ENCODE measurements at regions not wholly inside any gene's neighbourhood (a gene's known extent, or its start where the extent isn't known, plus 50 kb on each side); places are given as distances from the start of the nearest gene placed in this dataset.

DNA sequence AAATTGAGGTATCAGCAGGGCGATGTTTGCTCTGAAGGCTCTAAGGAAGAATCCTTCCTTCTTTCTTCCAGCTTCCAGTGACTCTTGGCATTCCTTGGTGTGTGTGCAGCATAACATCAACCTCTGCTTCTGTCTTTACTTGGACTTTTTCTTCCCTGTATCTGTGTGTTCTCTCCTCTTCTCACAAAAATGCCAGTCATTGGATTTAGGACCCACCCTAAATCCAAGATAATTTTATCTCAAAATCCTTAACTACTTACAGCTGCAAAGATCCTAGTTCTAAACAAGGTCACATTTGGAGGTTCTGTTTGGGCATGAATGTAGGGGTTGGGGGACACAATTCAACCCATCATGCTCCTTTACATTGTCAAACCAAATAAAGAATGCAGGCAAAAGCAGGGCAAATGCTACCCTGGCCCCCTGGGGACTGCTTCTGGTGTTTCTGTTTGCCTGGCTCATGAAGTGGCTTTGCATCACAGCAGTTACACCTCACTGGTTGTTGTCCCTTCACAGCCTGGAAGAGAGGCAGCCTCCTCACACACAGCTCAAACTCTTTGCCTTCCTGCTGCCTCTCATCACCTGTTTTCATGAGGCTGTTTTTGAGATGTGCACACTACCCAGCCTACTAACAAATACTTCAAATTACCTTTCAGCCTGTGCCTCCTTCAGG is 64.8 kb upstream of the PLCXD3 start:
- H3K27ac ChIP-seq (ENCODE audit: extremely low read length, insufficient read depth, low read length) = no peak overlapping the region
- no peak overlapping the region for H3K9ac ChIP-seq (ENCODE audit: insufficient read depth, low read depth, low read length)
- H3K27me3 ChIP-seq (ENCODE audit: control insufficient read depth in 1 of 2, insufficient read depth in 2 of 2, low read length in 2 of 2) = no peaks in the 10 kb centered on the region
- POLR2A ChIA-PET = no interaction called here
- ATAC-seq (no peak), DNase-seq (ENCODE audit: low spot score) (no peak), FAIRE-seq (no peak)
- no peak overlapping the region for H3K4me2 ChIP-seq (ENCODE audit: low read depth, low read length)
- no peak for TF ChIP-seq PAWR (CRISPR knock-in tag; IDR thresholded peaks at IDR 0.05; ENCODE audit: borderline replicate concordance)
- no peak for TF ChIP-seq RBFOX2 (IDR thresholded peaks at IDR 0.05; ENCODE audit: low read depth, low read length)
- TF ChIP-seq NFE2L2 (IDR thresholded peaks at IDR 0.05; ENCODE audit: low read length) = peak; percentile 61
- TF ChIP-seq ZNF563 (CRISPR knock-in tag; IDR thresholded peaks at IDR 0.05) = no peak
- TF ChIP-seq REST (IDR thresholded peaks at IDR 0.05; ENCODE audit: borderline replicate concordance in 1 of 2, low read depth in 1 of 2, low read length in 2 of 2) = no peak
- H4K20me1 ChIP-seq (ENCODE audit: insufficient read depth, low read length) = no peaks in the 10 kb centered on the region
- H2AFZ ChIP-seq (ENCODE audit: low read length) = no peak overlapping the region
- WGBS (ENCODE audit: low lambda C conversion rate) = 54% methylated on average over 1 of the region's 1 CpG
- H3K79me2 ChIP-seq (ENCODE audit: insufficient read depth, low read length) = no peaks in the 10 kb centered on the region
- H3K4me3 ChIP-seq (replicated peaks in 1 of 3; ENCODE audit: insufficient read depth in 1 of 3, low read depth in 2 of 3, low read length in 3 of 3) = no peak overlapping the region
- CTCF ChIA-PET (ENCODE audit: low intra/inter-chr PET ratio, low total read pairs) = no interaction called here
- BruUV-seq (replicated peaks) = no TSS peak
- H3K4me1 ChIP-seq (ENCODE audit: insufficient read depth, low read length) = no peaks in the 10 kb centered on the region
- H3K9me3 ChIP-seq (ENCODE audit: low read length) = no peaks in the 10 kb centered on the region
- intact Hi-C loops (cut with micrococcal nuclease; ENCODE audit: unreplicated experiment) (no loop called here), in situ Hi-C loops (cut with HindIII; ENCODE audit: extremely low pct_ligation_motif_present, low pct_unique_long_range_greater_than_20kb) (no loop called here)
- H3K36me3 ChIP-seq (replicated peaks in 1 of 2; ENCODE audit: control insufficient read depth in 1 of 2, insufficient read depth in 2 of 2, low read length in 2 of 2) = no peaks in the 10 kb centered on the region
